ENCODE measurements at regions not wholly inside any gene's neighbourhood (a gene's known extent, or its start where the extent isn't known, plus 50 kb on each side); places are given as distances from the start of the nearest gene placed in this dataset.

DNA sequence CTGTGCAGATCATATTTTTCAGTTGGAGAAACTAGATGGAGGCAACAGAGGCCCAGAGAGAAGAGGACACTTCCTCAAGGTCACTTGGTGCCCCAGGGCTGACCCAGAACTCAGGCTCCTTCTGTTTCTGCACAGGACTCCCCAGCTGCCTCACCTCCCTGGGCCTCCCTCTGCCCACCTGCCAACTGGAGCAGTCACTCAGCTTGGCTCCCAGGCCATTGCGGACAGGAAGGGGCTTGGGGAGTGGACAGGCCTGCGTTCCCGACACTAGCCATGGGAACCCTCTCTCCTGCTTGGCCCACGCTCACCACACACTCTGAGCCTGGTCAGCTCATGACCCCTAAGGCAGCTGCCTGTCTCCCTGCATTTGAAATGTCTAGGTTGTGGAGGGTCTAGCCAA is 78.1 kb upstream of the BRD7 start:
- DNase-seq = no peak
- no peak overlapping the region for H3K9ac ChIP-seq (ENCODE audit: low read length in 3 of 3)
- TF ChIP-seq, protein P1, sequence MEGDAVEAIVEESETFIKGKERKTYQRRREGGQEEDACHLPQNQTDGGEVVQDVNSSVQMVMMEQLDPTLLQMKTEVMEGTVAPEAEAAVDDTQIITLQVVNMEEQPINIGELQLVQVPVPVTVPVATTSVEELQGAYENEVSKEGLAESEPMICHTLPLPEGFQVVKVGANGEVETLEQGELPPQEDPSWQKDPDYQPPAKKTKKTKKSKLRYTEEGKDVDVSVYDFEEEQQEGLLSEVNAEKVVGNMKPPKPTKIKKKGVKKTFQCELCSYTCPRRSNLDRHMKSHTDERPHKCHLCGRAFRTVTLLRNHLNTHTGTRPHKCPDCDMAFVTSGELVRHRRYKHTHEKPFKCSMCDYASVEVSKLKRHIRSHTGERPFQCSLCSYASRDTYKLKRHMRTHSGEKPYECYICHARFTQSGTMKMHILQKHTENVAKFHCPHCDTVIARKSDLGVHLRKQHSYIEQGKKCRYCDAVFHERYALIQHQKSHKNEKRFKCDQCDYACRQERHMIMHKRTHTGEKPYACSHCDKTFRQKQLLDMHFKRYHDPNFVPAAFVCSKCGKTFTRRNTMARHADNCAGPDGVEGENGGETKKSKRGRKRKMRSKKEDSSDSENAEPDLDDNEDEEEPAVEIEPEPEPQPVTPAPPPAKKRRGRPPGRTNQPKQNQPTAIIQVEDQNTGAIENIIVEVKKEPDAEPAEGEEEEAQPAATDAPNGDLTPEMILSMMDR (IDR thresholded peaks at IDR 0.05; ENCODE audit: borderline replicate concordance, extremely low read depth, insufficient read depth) = no peak
- FAIRE-seq = no peak
- no peaks in the 10 kb centered on the region for H3K4me1 ChIP-seq (ENCODE audit: control insufficient read depth in 2 of 3, insufficient read depth in 2 of 3, low read depth in 1 of 3, low read length in 3 of 3)
- H3K36me3 ChIP-seq (ENCODE audit: control insufficient read depth in 2 of 3, insufficient read depth in 3 of 3, low read length in 3 of 3) = no peaks in the 10 kb centered on the region
- H3K4me3 ChIP-seq (ENCODE audit: low read length in 3 of 3) = no peak overlapping the region
- H3K27ac ChIP-seq (ENCODE audit: low read depth in 2 of 2, low read length in 2 of 2) = no peak overlapping the region
- intact Hi-C loops (cut with DNase I) = no loop called here
- peaks cover 0 to 7% (median 0%) of the 10 kb centered on the region in 3 donors for H3K9me3 ChIP-seq (ENCODE audit: control insufficient read depth in 2 of 3, insufficient read depth in 1 of 3, low read length in 3 of 3)
- H3K27me3 ChIP-seq (ENCODE audit: control insufficient read depth, insufficient read depth, low read length) = no peaks in the 10 kb centered on the region

DNA sequence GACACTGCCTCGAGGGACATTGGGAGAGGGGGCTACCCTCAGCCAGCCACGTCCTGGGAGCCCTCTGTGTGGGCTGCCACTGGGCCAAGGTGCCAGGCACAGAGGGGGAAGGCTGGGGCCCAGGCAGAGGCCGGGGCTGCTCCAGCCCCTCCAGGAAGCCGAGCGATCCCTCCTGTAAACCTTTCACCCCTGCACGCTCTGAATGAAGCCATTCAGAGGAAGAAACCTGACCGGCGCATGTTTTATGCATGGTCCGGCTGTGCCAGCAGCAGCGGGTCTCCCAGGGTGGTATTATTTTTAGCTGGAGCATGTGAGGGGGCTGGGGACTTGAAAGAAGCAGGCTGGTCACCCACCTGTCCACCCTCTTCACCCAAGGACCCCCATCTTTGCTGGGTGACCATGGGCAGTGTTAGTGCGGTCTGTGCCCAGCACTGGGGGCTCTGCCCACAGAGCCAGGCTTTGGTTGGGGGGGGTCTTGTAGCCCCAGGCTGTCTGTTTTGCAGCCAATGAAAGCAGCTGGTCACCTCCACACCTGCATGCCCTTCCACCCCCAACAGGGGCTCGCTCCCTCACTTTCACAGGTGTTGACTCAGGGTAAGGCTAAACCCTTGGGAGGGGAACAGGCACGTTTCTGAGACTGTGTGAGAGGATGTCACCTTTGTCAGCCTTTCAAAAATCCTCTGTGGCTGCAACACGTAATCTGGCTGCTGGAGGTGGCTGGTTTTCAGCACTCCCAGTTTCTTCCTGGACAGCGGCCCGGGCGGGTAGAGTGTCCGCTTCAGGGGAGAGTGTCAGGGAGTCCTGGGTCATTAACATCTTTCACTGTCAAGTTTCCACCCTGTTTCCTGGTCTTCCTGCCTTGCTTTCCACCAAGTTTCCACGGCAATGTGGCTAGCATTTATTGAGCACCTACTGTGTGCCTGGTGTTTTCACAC is 77.1 kb upstream of the BRD7 start:
- Histone ChIP-seq H3K9me3 (ENCODE audit: control insufficient read depth in 2 of 3, insufficient read depth in 1 of 3, low read length in 3 of 3) (peaks cover 0 to 15% (median 0%) of the 10 kb centered on the region in 3 donors), H3K4me1 (ENCODE audit: control insufficient read depth in 2 of 3, insufficient read depth in 2 of 3, low read depth in 1 of 3, low read length in 3 of 3) (no peaks in the 10 kb centered on the region), H3K27me3 (ENCODE audit: control insufficient read depth, insufficient read depth, low read length) (no peaks in the 10 kb centered on the region), H3K27ac (ENCODE audit: low read depth in 2 of 2, low read length in 2 of 2) (no peak overlapping the region), H3K36me3 (ENCODE audit: control insufficient read depth in 2 of 3, insufficient read depth in 3 of 3, low read length in 3 of 3) (no peaks in the 10 kb centered on the region), H3K9ac (ENCODE audit: low read length in 3 of 3) (no peak overlapping the region), H3K4me3 (ENCODE audit: low read length in 3 of 3) (no peak overlapping the region)
- DNase-seq (peak in 4 of 5 donors; percentile 74 to 75 (median 74)), FAIRE-seq (no peak)
- TF ChIP-seq, protein P1 (IDR thresholded peaks at IDR 0.05; ENCODE audit: borderline replicate concordance, extremely low read depth, insufficient read depth) = no peak
- intact Hi-C loops (cut with DNase I) = no loop called here

DNA sequence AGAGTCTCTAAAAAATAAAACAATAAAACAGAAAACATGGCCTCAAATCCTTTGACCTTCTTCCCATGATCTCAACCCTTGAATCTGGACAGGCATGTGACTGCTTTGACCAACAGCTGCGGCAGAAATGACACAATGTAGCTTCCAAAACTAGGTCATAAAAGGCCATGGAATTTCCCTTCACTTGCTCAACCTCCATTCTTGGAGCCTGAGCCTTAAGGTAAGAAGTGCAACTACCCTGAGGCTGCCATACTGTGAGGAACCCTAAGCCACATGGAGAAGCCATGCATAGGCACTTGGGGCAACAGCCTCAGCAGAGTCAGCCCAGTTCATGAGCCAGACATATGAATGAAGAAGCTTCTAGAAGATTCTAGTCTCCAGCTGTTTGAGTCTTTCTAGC is 75.7 kb upstream of the BRD7 start:
- Histone ChIP-seq H3K4me3 (ENCODE audit: low read length in 3 of 3) (no peak overlapping the region), H3K9me3 (ENCODE audit: control insufficient read depth in 2 of 3, insufficient read depth in 1 of 3, low read length in 3 of 3) (peaks cover 0 to 25% (median 0%) of the 10 kb centered on the region in 3 donors), H3K36me3 (ENCODE audit: control insufficient read depth in 2 of 3, insufficient read depth in 3 of 3, low read length in 3 of 3) (no peaks in the 10 kb centered on the region), H3K9ac (ENCODE audit: low read length in 3 of 3) (no peak overlapping the region), H3K27me3 (ENCODE audit: control insufficient read depth, insufficient read depth, low read length) (no peaks in the 10 kb centered on the region), H3K4me1 (ENCODE audit: control insufficient read depth in 2 of 3, insufficient read depth in 2 of 3, low read depth in 1 of 3, low read length in 3 of 3) (no peaks in the 10 kb centered on the region), H3K27ac (ENCODE audit: low read depth in 2 of 2, low read length in 2 of 2) (no peak overlapping the region)
- no peak for FAIRE-seq
- DNase-seq = no peak
- TF ChIP-seq, protein P1 (IDR thresholded peaks at IDR 0.05; ENCODE audit: borderline replicate concordance, extremely low read depth, insufficient read depth) = no peak
- intact Hi-C loops (cut with DNase I) = no loop called here
